Effector memory CD4-positive, alpha-beta T cell (primary cell): ENCODE measurements at regions not wholly inside any gene's neighbourhood (a gene's known extent, or its start where the extent isn't known, plus 50 kb on each side); places are given as distances from the start of the nearest gene placed in this dataset.
"Not testable (repeated sequence)": the region's sequence is repeated elsewhere in the genome, so short reads cannot be mapped to it uniquely, and the experiment has no call there.

Experiments used
- DNase-seq, 3 donors: peaks; one replicate each; pipeline ENCODE4 v3.0.0-alpha.2; 2020
- H3K27ac ChIP-seq: 2 replicates; pipeline ENCODE4 v1.7.0; 2013; ENCODE audit warnings: mild to moderate bottlenecking, low read length, moderate library complexity; ENCODE audit not compliant: insufficient read depth, poor library complexity, severe bottlenecking
- H3K27me3 ChIP-seq: replicated peaks from 2 replicates; pipeline ENCODE4 v1.7.0; 2013; ENCODE audit warnings: mild to moderate bottlenecking, low read length; ENCODE audit not compliant: insufficient read depth, control insufficient read depth, poor library complexity, severe bottlenecking
- H3K36me3 ChIP-seq: 2 replicates; pipeline ENCODE4 v1.7.0; 2013; ENCODE audit warnings: mild to moderate bottlenecking, low read length, moderate library complexity; ENCODE audit not compliant: control insufficient read depth, insufficient read depth
- H3K4me1 ChIP-seq: 2 replicates; pipeline ENCODE4 v1.7.0; 2013; ENCODE audit warnings: low read length, mild to moderate bottlenecking; ENCODE audit not compliant: control insufficient read depth, insufficient read depth, poor library complexity, severe bottlenecking
- H3K4me3 ChIP-seq: 2 replicates; pipeline ENCODE4 v1.7.0; 2013; ENCODE audit warnings: low read length, low read depth, mild to moderate bottlenecking; ENCODE audit not compliant: insufficient read depth, poor library complexity, severe bottlenecking
- H3K9me3 ChIP-seq: 2 replicates; pipeline ENCODE4 v1.7.0; 2013; ENCODE audit warnings: mild to moderate bottlenecking, low read length, moderate library complexity; ENCODE audit not compliant: control insufficient read depth

DNA sequence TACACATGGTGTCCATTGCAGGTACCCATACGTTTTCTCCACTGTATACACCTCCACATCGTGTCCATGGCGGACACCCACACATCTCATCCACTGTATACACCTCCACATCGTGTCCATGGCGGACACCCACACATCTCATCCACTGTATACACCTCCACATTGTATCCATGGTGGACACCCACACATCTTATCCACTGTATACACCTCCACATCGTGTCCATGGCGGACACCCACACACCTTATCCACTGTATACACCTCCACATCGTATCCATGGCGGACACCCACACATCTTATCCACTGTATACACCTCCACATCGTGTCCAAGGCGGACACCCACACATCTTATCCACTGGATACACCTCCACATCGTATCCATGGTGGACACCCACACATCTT, 50.4 kb upstream of the TTC34 start:
- not testable (repeated sequence) for H3K27me3 ChIP-seq, H3K4me1 ChIP-seq, H3K27ac ChIP-seq, H3K36me3 ChIP-seq, H3K9me3 ChIP-seq, H3K4me3 ChIP-seq, DNase-seq

DNA sequence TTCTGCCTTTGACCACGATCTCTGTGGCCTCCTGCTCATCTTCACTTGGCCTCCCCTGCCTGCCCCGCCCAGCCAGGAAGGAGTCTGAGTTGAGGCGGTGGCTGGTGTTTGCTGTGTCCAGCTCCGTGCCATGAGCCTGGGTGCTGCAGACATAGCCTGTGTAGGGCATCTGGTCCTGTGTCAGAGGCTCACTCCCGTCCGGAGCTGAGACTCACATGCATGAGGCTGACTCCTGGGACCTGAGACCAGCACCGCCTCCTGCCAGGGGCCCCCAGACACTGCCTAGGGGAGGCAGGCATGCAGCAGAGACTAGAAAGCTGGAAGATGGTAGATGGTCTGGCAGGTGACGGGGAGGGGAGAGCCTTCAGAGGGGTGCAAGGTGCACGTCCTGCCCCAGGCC, 52.2 kb upstream of the TTC34 start:
- H3K4me3 ChIP-seq: no peak overlapping the region
- no peaks in the 10 kb centered on the region for H3K4me1 ChIP-seq
- no peaks in the 10 kb centered on the region for H3K27me3 ChIP-seq
- no peaks in the 10 kb centered on the region for H3K9me3 ChIP-seq
- DNase-seq: no peak
- H3K36me3 ChIP-seq: no peaks in the 10 kb centered on the region
- no peak overlapping the region for H3K27ac ChIP-seq

DNA sequence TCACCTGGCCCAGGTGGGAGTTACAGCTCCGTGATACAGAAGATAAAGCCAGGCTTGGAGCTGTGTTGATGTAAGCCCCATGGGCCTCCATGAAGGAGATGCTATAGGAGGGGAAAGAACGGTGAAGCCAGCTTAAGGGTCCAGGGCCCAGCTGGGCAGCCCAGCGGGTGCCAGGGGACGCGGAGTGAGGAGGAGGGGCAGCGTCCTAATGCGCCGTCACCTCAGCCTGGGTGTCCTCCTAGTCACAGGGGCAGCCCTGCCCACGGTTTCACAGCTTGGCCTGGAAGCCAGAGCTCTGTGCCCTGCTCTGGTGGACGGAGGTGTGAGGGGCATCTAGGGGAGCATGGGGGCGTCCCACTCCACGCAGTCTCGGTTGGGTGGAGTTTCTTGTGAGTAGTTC, 52.7 kb upstream of the TTC34 start:
- Histone ChIP-seq H3K4me3 (no peak overlapping the region), H3K27ac (no peak overlapping the region), H3K36me3 (no peaks in the 10 kb centered on the region), H3K9me3 (no peaks in the 10 kb centered on the region), H3K27me3 (no peaks in the 10 kb centered on the region), H3K4me1 (no peaks in the 10 kb centered on the region)
- no peak for DNase-seq

- Histone ChIP-seq H3K4me1 (no peaks in the 10 kb centered on the region), H3K27ac (no peak overlapping the region), H3K9me3 (no peaks in the 10 kb centered on the region), H3K27me3 (no peaks in the 10 kb centered on the region), H3K36me3 (no peaks in the 10 kb centered on the region), H3K4me3 (no peak overlapping the region)
- DNase-seq: no peak
Measured at GRCh38 chr1:2854611-2855010, 53.1 kb upstream of the TTC34 start.

GRCh38 chr1:2855206-2856065, 53.9 kb upstream of the TTC34 start:
- H3K4me3 ChIP-seq: no peak overlapping the region
- H3K27ac ChIP-seq: no peak overlapping the region
- no peaks in the 10 kb centered on the region for H3K9me3 ChIP-seq
- no peaks in the 10 kb centered on the region for H3K36me3 ChIP-seq
- no peak for DNase-seq
- H3K27me3 ChIP-seq: no peaks in the 10 kb centered on the region
- H3K4me1 ChIP-seq: no peaks in the 10 kb centered on the region

DNA sequence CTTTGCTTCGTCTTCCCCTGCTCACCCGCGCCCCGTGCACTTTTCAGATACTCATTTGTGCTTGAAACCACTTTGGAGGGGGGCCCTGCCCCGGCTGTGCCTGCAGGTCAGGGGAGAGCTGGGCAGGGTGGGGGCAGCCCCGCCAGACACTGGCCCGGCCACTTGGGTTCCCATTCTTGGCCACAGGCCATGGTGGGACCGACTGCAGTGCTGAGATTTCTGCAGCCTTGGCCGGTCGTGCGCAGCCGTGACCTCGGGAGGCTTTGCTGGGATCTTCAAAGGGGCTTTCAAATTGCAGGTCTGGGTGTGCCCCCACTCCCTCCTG, 54.5 kb upstream of the TTC34 start:
- no peaks in the 10 kb centered on the region for H3K4me1 ChIP-seq
- no peak overlapping the region for H3K4me3 ChIP-seq
- no peaks in the 10 kb centered on the region for H3K27me3 ChIP-seq
- H3K9me3 ChIP-seq: no peaks in the 10 kb centered on the region
- H3K36me3 ChIP-seq: no peaks in the 10 kb centered on the region
- DNase-seq: no peak
- no peak overlapping the region for H3K27ac ChIP-seq

DNA sequence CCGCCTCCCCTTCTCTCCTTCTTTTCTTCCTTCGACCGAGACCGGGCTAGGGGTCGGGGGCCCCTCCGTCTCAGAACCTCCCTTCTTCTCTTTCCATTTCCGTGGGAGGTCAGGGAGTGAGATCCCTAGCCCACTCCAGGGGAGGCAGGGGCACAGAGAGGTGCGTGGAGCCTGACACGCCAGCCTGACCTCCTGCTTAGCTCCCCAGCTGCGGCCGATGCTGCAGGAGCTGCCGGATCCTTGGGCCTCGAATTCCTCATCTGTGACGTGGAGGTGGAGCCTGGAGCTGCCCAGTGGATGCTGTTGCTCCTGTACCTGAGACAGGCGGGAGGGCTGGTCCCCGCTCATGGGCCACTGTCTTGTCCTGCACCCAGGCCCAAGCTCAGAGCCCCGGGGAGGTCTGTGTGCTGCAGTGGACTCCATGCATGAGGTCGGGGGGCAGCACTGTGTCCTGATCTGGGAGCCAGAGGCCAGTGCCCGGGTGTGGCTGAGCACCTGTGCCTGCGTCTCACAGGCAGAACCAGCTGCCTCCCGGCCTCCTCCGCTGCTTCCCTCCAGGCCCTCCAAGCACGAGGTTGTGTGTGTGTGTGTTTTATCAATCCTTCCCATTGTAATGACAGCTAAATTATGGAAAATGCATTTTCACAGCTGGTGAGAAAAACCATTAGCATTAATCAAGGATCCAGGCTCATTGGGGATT, 55.3 kb upstream of the TTC34 start:
- H3K36me3 ChIP-seq: no peaks in the 10 kb centered on the region
- no peaks in the 10 kb centered on the region for H3K9me3 ChIP-seq
- DNase-seq: no peak

DNA sequence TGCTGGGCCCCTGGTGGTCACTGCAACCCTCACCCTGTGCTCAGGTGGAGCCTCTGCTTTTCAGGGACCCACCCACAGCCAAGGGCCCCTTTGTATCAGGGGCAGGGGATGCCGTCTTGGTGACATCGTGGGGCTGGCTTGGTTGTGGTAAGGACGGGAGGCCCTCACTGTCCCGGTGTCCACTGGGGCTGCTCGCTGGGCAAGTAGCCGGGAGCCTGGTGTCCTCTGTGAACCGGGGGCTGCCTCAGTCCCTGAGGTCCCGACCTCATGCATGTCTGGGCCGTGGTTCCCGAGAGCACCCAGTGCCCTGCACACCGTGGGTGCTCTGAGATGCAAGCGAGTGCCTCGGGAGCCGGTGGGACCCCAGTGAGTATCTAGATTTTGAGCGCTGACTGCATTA, 56.0 kb upstream of the TTC34 start:
- Histone ChIP-seq H3K27me3 (no peaks in the 10 kb centered on the region), H3K4me3 (no peak overlapping the region), H3K4me1 (no peaks in the 10 kb centered on the region), H3K27ac (no peak overlapping the region), H3K9me3 (no peaks in the 10 kb centered on the region), H3K36me3 (no peaks in the 10 kb centered on the region)
- DNase-seq: no peak

More for the DNA sequence above, 55.3 kb upstream of the TTC34 start:
- Histone ChIP-seq H3K27me3 (no peaks in the 10 kb centered on the region), H3K4me1 (no peaks in the 10 kb centered on the region), H3K4me3 (no peak overlapping the region), H3K27ac (no peak overlapping the region)

GRCh38 chr1:2858676-2859075, 57.2 kb upstream of the TTC34 start:
- H3K9me3 ChIP-seq: no peaks in the 10 kb centered on the region
- H3K27me3 ChIP-seq: no peaks in the 10 kb centered on the region
- peaks cover 4% of the 10 kb centered on the region for H3K4me1 ChIP-seq
- DNase-seq: no peak
- no peak overlapping the region for H3K4me3 ChIP-seq
- no peak overlapping the region for H3K27ac ChIP-seq
- no peaks in the 10 kb centered on the region for H3K36me3 ChIP-seq

- Histone ChIP-seq H3K4me1 (peaks cover 5% of the 10 kb centered on the region), H3K36me3 (no peaks in the 10 kb centered on the region), H3K27me3 (no peaks in the 10 kb centered on the region), H3K9me3 (no peaks in the 10 kb centered on the region), H3K27ac (no peak overlapping the region), H3K4me3 (no peak overlapping the region)
- DNase-seq: no peak
Measured at GRCh38 chr1:2859219-2859880, 57.9 kb upstream of the TTC34 start.
